SK-N-SH treated with all-trans-retinoic acid at 6 μM for 48 hours (cell line): ENCODE measurements at regions not wholly inside any gene's neighbourhood (a gene's known extent, or its start where the extent isn't known, plus 50 kb on each side); places are given as distances from the start of the nearest gene placed in this dataset.

Experiments used
- ZFP30 ChIP-seq: fragments of 450-650 bp; formaldehyde crosslinking; IDR thresholded peaks from 2 replicates; pipeline ENCODE4 v1.5.0; 2022; ENCODE audit warnings: mild to moderate bottlenecking, moderate library complexity
- ZNF70 ChIP-seq: fragments of 450-650 bp; formaldehyde crosslinking; IDR thresholded peaks from 2 replicates; pipeline ENCODE4 v1.5.0; 2020; ENCODE audit warnings: mild to moderate bottlenecking, moderate library complexity
- TF ChIP-seq, protein P1 (sequence below): fragments of 250-450 bp; sonication (Bioruptor Pico); IDR thresholded peaks from 2 replicates; pipeline ENCODE4 v1.8.0; 2020; ENCODE audit warnings: mild to moderate bottlenecking, moderate library complexity, borderline replicate concordance

DNA sequence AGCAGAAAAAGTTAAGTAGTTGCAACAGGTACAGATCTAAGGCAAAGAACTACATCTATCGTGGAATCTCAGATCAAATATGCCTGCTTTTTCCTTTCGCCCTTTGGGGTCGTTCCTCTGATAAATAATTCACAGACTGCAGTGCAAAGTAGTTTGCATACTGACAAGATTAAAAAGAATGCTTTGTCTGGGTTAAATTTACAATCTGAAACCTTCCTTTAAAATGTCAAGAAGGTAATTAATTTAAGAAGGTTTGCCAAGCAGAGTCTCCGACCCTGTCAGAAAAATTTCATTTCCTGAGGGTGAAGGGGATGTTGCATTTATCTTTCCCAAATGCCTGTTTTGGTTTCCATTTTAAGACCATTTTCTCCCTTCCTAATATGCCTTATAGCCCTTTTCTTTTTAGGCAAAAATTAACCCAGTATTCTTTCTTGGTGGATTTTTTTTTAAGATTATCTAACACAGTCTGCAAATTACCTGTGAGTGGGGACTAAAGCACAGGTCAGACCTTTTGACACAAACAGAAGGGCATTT lies 406.9 kb downstream of the LRIG3 start:
- no peak for TF ChIP-seq ZNF70 (CRISPR knock-in tag)
- TF ChIP-seq, protein P1, sequence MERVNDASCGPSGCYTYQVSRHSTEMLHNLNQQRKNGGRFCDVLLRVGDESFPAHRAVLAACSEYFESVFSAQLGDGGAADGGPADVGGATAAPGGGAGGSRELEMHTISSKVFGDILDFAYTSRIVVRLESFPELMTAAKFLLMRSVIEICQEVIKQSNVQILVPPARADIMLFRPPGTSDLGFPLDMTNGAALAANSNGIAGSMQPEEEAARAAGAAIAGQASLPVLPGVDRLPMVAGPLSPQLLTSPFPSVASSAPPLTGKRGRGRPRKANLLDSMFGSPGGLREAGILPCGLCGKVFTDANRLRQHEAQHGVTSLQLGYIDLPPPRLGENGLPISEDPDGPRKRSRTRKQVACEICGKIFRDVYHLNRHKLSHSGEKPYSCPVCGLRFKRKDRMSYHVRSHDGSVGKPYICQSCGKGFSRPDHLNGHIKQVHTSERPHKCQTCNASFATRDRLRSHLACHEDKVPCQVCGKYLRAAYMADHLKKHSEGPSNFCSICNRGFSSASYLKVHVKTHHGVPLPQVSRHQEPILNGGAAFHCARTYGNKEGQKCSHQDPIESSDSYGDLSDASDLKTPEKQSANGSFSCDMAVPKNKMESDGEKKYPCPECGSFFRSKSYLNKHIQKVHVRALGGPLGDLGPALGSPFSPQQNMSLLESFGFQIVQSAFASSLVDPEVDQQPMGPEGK (CRISPR knock-in tag), result no peak
- no peak for TF ChIP-seq ZFP30 (CRISPR knock-in tag)
